Sigmoid colon (tissue), 6 donors: ENCODE measurements at regions not wholly inside any gene's neighbourhood (a gene's known extent, or its start where the extent isn't known, plus 50 kb on each side); places are given as distances from the start of the nearest gene placed in this dataset.

Experiments used
- DNase-seq: peaks from one replicate; pipeline ENCODE4 v3.0.0-alpha.2; 2019
- H3K27ac ChIP-seq, 4 donors: fragments of 200-600 bp; sonication (generic); one replicate each; pipeline ENCODE4 v1.5.1; 2016 to 2019; ENCODE audit warnings: mild to moderate bottlenecking in 1 of 4
- H3K27me3 ChIP-seq, 3 donors: fragments of 200-600 bp; sonication (generic); one replicate each; pipeline ENCODE4 v1.5.1; 2019; ENCODE audit warnings: mild to moderate bottlenecking in 1 of 3
- H3K36me3 ChIP-seq, 4 donors: fragments of 200-600 bp; sonication (generic); one replicate each; pipeline ENCODE4 v1.5.1; 2016 to 2019
- H3K4me1 ChIP-seq, 4 donors: fragments of 200-600 bp; sonication (generic); one replicate each; pipeline ENCODE4 v1.5.1; 2017 to 2019
- H3K4me3 ChIP-seq, 4 donors: fragments of 200-600 bp; sonication (generic); one replicate each; pipeline ENCODE4 v1.5.1; 2017 to 2019; ENCODE audit warnings: mild to moderate bottlenecking in 2 of 4, moderate library complexity in 1 of 4
- H3K9me3 ChIP-seq, 4 donors: fragments of 200-600 bp in 3 of 4; sonication (generic) in 3 of 4; one replicate each; pipeline versions ENCODE4 v1.5.1 to v1.6.1; 2013 to 2019
- CTCF ChIP-seq, 4 experiments: fragments of 450-650 bp in 3 of 4; fragments of 200-600 bp in 1 of 4; IDR thresholded peaks; one replicate each; pipeline ENCODE4 v1.5.1; 2016 to 2019; ENCODE audit warnings: antibody characterized with exemption in 4 of 4, mild to moderate bottlenecking in 3 of 4, moderate library complexity in 2 of 4
- EP300 ChIP-seq, 4 donors: sonication (generic); formaldehyde crosslinking; IDR thresholded peaks; one replicate each; pipeline ENCODE4 v1.6.1; 2017; ENCODE audit warnings: antibody characterized with exemption in 4 of 4
- POLR2A ChIP-seq, 2 donors: fragments of 450-650 bp; IDR thresholded peaks; one replicate each; pipeline ENCODE4 v1.6.1; 2016; ENCODE audit warnings: antibody characterized with exemption in 2 of 2, mild to moderate bottlenecking in 2 of 2, moderate library complexity in 2 of 2
- POLR2AphosphoS5 ChIP-seq, 4 donors: sonication (generic); formaldehyde crosslinking; IDR thresholded peaks; one replicate each; pipeline ENCODE4 v1.6.1; 2017; ENCODE audit warnings: antibody characterized with exemption in 4 of 4
- WGBS, 2 donors: extraction: QIAGEN DNeasy Blood & Tissue Kit; methylation state at CpG; one replicate each; pipeline ENCODE4 v1.1.7; 2013; 5-methylcytosine and 5-hydroxymethylcytosine counted together
- intact Hi-C: fragments of 100-400 bp; cut with DNase I; formaldehyde crosslinking; loops from one replicate; pipeline ENCODE4 v1.15.1; 2023
- donor health status: healthy with polysubstance abuse.
- donor health status: healthy.

GRCh38 chr12:75974323-75975187 is 57.0 kb downstream of the PHLDA1 start:
- H3K9me3 ChIP-seq: no peaks in the 10 kb centered on the region
- no peak for DNase-seq
- no peak overlapping the region for H3K27ac ChIP-seq
- H3K27me3 ChIP-seq: no peaks in the 10 kb centered on the region
- H3K4me3 ChIP-seq: no peak overlapping the region
- H3K36me3 ChIP-seq: no peaks in the 10 kb centered on the region
- intact Hi-C loops: no loop called here
- H3K4me1 ChIP-seq: peaks cover 0 to 18% (median 14%) of the 10 kb centered on the region in 4 donors
- no peak for TF ChIP-seq EP300 (IDR thresholded peaks at IDR 0.05)
- no peak for TF ChIP-seq POLR2A (IDR thresholded peaks at IDR 0.05)
- no peak for TF ChIP-seq POLR2AphosphoS5 (IDR thresholded peaks at IDR 0.05)
- TF ChIP-seq CTCF (IDR thresholded peaks at IDR 0.05): no peak
- 85 to 92% methylated on average over 5 of the region's 5 CpGs for WGBS, 2 donors

GRCh38 chr12:75971253-75971652 is 60.3 kb downstream of the PHLDA1 start:
- Histone ChIP-seq H3K36me3 (no peaks in the 10 kb centered on the region), H3K27me3 (no peaks in the 10 kb centered on the region), H3K4me1 (no peaks in the 10 kb centered on the region), H3K4me3 (no peak overlapping the region), H3K27ac (no peak overlapping the region), H3K9me3 (no peaks in the 10 kb centered on the region)
- intact Hi-C loops: no loop called here
- TF ChIP-seq CTCF (IDR thresholded peaks at IDR 0.05) (no peak), EP300 (IDR thresholded peaks at IDR 0.05) (no peak), POLR2AphosphoS5 (IDR thresholded peaks at IDR 0.05) (no peak), POLR2A (IDR thresholded peaks at IDR 0.05) (no peak)
- 92 to 93% methylated on average over 4 of the region's 4 CpGs for whole genome bisulfite sequencing, 2 donors
- no peak for DNase-seq

GRCh38 chr12:75970310-75970709 is 61.3 kb downstream of the PHLDA1 start:
- Histone ChIP-seq H3K36me3 (no peaks in the 10 kb centered on the region), H3K27ac (no peak overlapping the region), H3K4me3 (no peak overlapping the region), H3K4me1 (no peaks in the 10 kb centered on the region), H3K27me3 (no peaks in the 10 kb centered on the region), H3K9me3 (no peaks in the 10 kb centered on the region)
- no peak for DNase-seq
- intact Hi-C loops: no loop called here
- WGBS, 2 donors: 90 to 97% methylated on average over 1 of the region's 1 CpG
- TF ChIP-seq EP300 (IDR thresholded peaks at IDR 0.05): no peak
- TF ChIP-seq CTCF (IDR thresholded peaks at IDR 0.05): no peak
- no peak for TF ChIP-seq POLR2AphosphoS5 (IDR thresholded peaks at IDR 0.05)
- TF ChIP-seq POLR2A (IDR thresholded peaks at IDR 0.05): no peak

- Histone ChIP-seq H3K9me3 (no peaks in the 10 kb centered on the region), H3K4me3 (no peak overlapping the region), H3K36me3 (no peaks in the 10 kb centered on the region), H3K27ac (no peak overlapping the region), H3K27me3 (no peaks in the 10 kb centered on the region), H3K4me1 (no peaks in the 10 kb centered on the region)
- TF ChIP-seq POLR2AphosphoS5 (IDR thresholded peaks at IDR 0.05) (no peak), CTCF (IDR thresholded peaks at IDR 0.05) (no peak), POLR2A (IDR thresholded peaks at IDR 0.05) (no peak), EP300 (IDR thresholded peaks at IDR 0.05) (no peak)
- no peak for DNase-seq
- WGBS, 2 donors: 81 to 90% methylated on average over 5 of the region's 5 CpGs
- intact Hi-C loops: no loop called here
These were observed 61.8 kb downstream of the PHLDA1 start for GRCh38 chr12:75969768-75970167.
